ENCODE measurements at regions not wholly inside any gene's neighbourhood (a gene's known extent, or its start where the extent isn't known, plus 50 kb on each side); places are given as distances from the start of the nearest gene placed in this dataset.

DNA sequence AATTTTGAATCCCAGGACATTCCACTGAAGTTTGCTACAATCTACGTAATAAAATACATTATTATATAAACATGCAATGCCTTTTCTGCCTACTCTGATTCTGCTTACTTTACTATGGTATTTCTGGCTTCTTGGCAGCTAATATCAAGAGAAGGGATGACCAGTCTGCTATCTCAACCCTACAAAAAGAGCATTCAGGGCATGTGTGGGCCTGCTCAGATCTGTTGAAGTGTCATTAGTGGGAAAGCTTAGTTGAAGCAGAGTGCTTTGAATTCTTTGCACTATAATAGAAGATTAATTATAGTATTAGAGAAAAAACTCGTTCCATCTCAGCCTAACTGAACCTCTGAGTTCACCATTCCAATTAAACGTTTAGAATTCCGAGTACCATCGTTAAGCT, 339.5 kb upstream of the ISL1 start:
- POLR2A ChIA-PET (ENCODE audit: partially characterized antibody) = no interaction called here

GRCh38 chr5:51047369-51047768, 335.9 kb upstream of the ISL1 start:
- no peaks in the 10 kb centered on the region for H3K36me3 ChIP-seq (ENCODE audit: insufficient read depth, low read length)
- H3K27ac ChIP-seq (ENCODE audit: low read depth, low read length) = no peak overlapping the region
- no peaks in the 10 kb centered on the region for H3K4me1 ChIP-seq (ENCODE audit: insufficient read depth, low read length)
- DNase-seq = no peak
- H3K4me1 Mint-ChIP-seq = no peaks in the 10 kb centered on the region
- ChIA-PET POLR2A (ENCODE audit: partially characterized antibody) (no interaction called here), CTCF (ENCODE audit: partially characterized antibody) (interaction anchor here (0.6 kb wide), 1 partner anchor 334 kb away, joined by 3 read pairs; no protein-coding TSS in a partner anchor)
- no peaks in the 10 kb centered on the region for H3K36me3 Mint-ChIP-seq
- H3K4me3 Mint-ChIP-seq = no peak overlapping the region
- H3K27me3 ChIP-seq (ENCODE audit: insufficient read depth, low read length) = no peaks in the 10 kb centered on the region
- no peaks in the 10 kb centered on the region for H3K27me3 Mint-ChIP-seq
- H3K4me3 ChIP-seq (ENCODE audit: low read length in 2 of 2) = no peak overlapping the region
- no peak overlapping the region for H3K27ac Mint-ChIP-seq
- intact Hi-C loops (cut with micrococcal nuclease) = no loop called here
- peaks cover 0 to 2% (median 0%) of the 10 kb centered on the region in 8 donors for H3K9me3 Mint-ChIP-seq
- H3K9me3 ChIP-seq (ENCODE audit: control insufficient read depth in 1 of 2, low read length in 2 of 2) = no peaks in the 10 kb centered on the region

More for the DNA sequence above, 339.5 kb upstream of the ISL1 start:
- Mint-ChIP-seq H3K27me3 (peaks cover 0 to 5% of the 10 kb centered on the region in 2 donors), H3K36me3 (no peaks in the 10 kb centered on the region), H3K4me3 (no peak overlapping the region), H3K4me1 (no peaks in the 10 kb centered on the region), H3K27ac (no peak overlapping the region), H3K9me3 (no peaks in the 10 kb centered on the region)
- DNase-seq = no peak
- H3K4me3 ChIP-seq (ENCODE audit: low read length in 2 of 2) = no peak overlapping the region
- H3K27ac ChIP-seq (ENCODE audit: low read depth, low read length) = no peak overlapping the region
- H3K27me3 ChIP-seq (ENCODE audit: insufficient read depth, low read length) = no peaks in the 10 kb centered on the region
- H3K9me3 ChIP-seq (ENCODE audit: control insufficient read depth in 1 of 2, low read length in 2 of 2) = no peaks in the 10 kb centered on the region
- no peaks in the 10 kb centered on the region for H3K36me3 ChIP-seq (ENCODE audit: insufficient read depth, low read length)
- intact Hi-C loops (cut with micrococcal nuclease) = no loop called here
- no peaks in the 10 kb centered on the region for H3K4me1 ChIP-seq (ENCODE audit: insufficient read depth, low read length)
- CTCF ChIA-PET (ENCODE audit: partially characterized antibody) = no interaction called here

GRCh38 chr5:51053361-51053760, 329.9 kb upstream of the ISL1 start:
- Mint-ChIP-seq H3K4me1 (no peaks in the 10 kb centered on the region), H3K4me3 (no peak overlapping the region), H3K36me3 (no peaks in the 10 kb centered on the region), H3K27me3 (no peaks in the 10 kb centered on the region), H3K9me3 (peaks cover 0 to 4% (median 0%) of the 10 kb centered on the region in 8 donors), H3K27ac (no peak overlapping the region)
- POLR2A ChIA-PET (ENCODE audit: partially characterized antibody) = no interaction called here
- H3K4me3 ChIP-seq (ENCODE audit: low read length in 2 of 2) = no peak overlapping the region
- H3K27me3 ChIP-seq (ENCODE audit: insufficient read depth, low read length) = no peaks in the 10 kb centered on the region
- H3K4me1 ChIP-seq (ENCODE audit: insufficient read depth, low read length) = no peaks in the 10 kb centered on the region
- no peaks in the 10 kb centered on the region for H3K9me3 ChIP-seq (ENCODE audit: control insufficient read depth in 1 of 2, low read length in 2 of 2)
- no peak for DNase-seq
- intact Hi-C loops (cut with micrococcal nuclease) = no loop called here
- no peak overlapping the region for H3K27ac ChIP-seq (ENCODE audit: low read depth, low read length)
- no peaks in the 10 kb centered on the region for H3K36me3 ChIP-seq (ENCODE audit: insufficient read depth, low read length)
- CTCF ChIA-PET (ENCODE audit: partially characterized antibody) = no interaction called here

GRCh38 chr5:51060953-51061352, 322.3 kb upstream of the ISL1 start:
- Histone ChIP-seq H3K27me3 (ENCODE audit: insufficient read depth, low read length) (no peaks in the 10 kb centered on the region), H3K36me3 (ENCODE audit: insufficient read depth, low read length) (no peaks in the 10 kb centered on the region), H3K4me3 (ENCODE audit: low read length in 2 of 2) (no peak overlapping the region), H3K27ac (ENCODE audit: low read depth, low read length) (no peak overlapping the region), H3K4me1 (ENCODE audit: insufficient read depth, low read length) (no peaks in the 10 kb centered on the region), H3K9me3 (ENCODE audit: control insufficient read depth in 1 of 2, low read length in 2 of 2) (no peaks in the 10 kb centered on the region)
- intact Hi-C loops (cut with micrococcal nuclease) = no loop called here
- Mint-ChIP-seq H3K36me3 (peaks cover 0 to under 1% of the 10 kb centered on the region in 2 donors), H3K4me3 (no peak overlapping the region), H3K27me3 (no peaks in the 10 kb centered on the region), H3K4me1 (no peaks in the 10 kb centered on the region), H3K27ac (no peak overlapping the region), H3K9me3 (peaks cover 2 to 24% (median 15%) of the 10 kb centered on the region in 8 donors)
- DNase-seq = no peak
- POLR2A ChIA-PET (ENCODE audit: partially characterized antibody) = no interaction called here
- CTCF ChIA-PET (ENCODE audit: partially characterized antibody) = no interaction called here

DNA sequence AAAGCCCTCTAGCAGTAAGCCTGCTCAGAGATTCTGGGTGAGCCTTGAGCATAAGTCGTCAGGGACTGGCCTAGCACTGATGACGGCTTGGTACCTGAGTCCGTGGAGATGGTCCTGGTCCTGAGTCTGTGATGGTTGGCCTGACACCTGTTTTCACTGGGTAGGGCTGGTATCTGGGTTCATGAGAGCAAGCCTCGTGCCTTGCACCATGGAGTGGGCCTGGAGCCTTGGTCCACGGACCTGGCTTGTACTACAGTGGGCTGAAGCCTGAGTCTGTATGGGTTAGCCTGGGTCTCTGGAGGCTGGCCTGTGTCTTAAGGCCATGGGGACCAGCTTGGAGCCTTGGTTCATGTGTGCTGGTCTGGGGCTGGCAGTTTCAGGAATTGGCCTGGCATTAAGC, 310.3 kb upstream of the ISL1 start:
- Mint-ChIP-seq H3K36me3 (no peaks in the 10 kb centered on the region), H3K9me3 (peaks cover 0 to 35% (median 16%) of the 10 kb centered on the region in 8 donors), H3K4me3 (no peak overlapping the region), H3K4me1 (no peaks in the 10 kb centered on the region), H3K27ac (no peak overlapping the region), H3K27me3 (no peaks in the 10 kb centered on the region)
- no peak for DNase-seq
- POLR2A ChIA-PET (ENCODE audit: partially characterized antibody) = no interaction called here
- Histone ChIP-seq H3K4me1 (ENCODE audit: insufficient read depth, low read length) (no peaks in the 10 kb centered on the region), H3K27me3 (ENCODE audit: insufficient read depth, low read length) (no peaks in the 10 kb centered on the region), H3K4me3 (ENCODE audit: low read length in 2 of 2) (no peak overlapping the region), H3K36me3 (ENCODE audit: insufficient read depth, low read length) (no peaks in the 10 kb centered on the region), H3K27ac (ENCODE audit: low read depth, low read length) (no peak overlapping the region), H3K9me3 (ENCODE audit: control insufficient read depth in 1 of 2, low read length in 2 of 2) (peaks cover 0 to 5% of the 10 kb centered on the region in 2 donors)
- intact Hi-C loops (cut with micrococcal nuclease) = no loop called here
- CTCF ChIA-PET (ENCODE audit: partially characterized antibody) = no interaction called here

- POLR2A ChIA-PET (ENCODE audit: partially characterized antibody) = no interaction called here
- peak overlapping the region in 1 of 8 donors; percentile 15 for H3K4me3 Mint-ChIP-seq
These were observed 300.5 kb upstream of the ISL1 start for GRCh38 chr5:51082741-51083140.

DNA sequence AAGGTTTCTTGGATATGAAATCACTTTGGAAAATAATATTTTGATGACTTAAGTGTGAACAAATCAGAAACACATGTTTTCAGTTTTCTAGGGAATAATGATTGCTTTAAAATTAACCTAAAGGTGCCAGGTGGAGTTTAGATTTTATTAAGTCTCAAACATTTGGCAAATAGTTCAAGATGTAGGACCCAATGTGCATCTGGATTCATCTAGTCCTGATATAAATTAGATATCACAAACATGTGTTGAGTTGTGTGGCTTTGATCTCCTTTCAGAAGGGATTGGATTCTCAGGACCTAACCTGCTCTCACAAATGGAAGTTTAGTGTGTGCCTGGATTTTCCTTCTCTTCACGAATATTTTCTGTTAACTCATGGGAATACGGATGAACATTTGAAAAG, 291.4 kb upstream of the ISL1 start:
- Mint-ChIP-seq H3K27me3 (no peaks in the 10 kb centered on the region), H3K27ac (no peak overlapping the region), H3K36me3 (no peaks in the 10 kb centered on the region), H3K4me1 (no peaks in the 10 kb centered on the region), H3K4me3 (no peak overlapping the region), H3K9me3 (peaks cover 0 to 4% (median 0%) of the 10 kb centered on the region in 8 donors)
- no peaks in the 10 kb centered on the region for H3K4me1 ChIP-seq (ENCODE audit: insufficient read depth, low read length)
- ChIA-PET CTCF (ENCODE audit: partially characterized antibody) (no interaction called here), POLR2A (ENCODE audit: partially characterized antibody) (no interaction called here)
- intact Hi-C loops (cut with micrococcal nuclease) = no loop called here
- no peak for DNase-seq
- H3K4me3 ChIP-seq (ENCODE audit: low read length in 2 of 2) = no peak overlapping the region
- H3K27me3 ChIP-seq (ENCODE audit: insufficient read depth, low read length) = no peaks in the 10 kb centered on the region
- no peaks in the 10 kb centered on the region for H3K36me3 ChIP-seq (ENCODE audit: insufficient read depth, low read length)
- H3K9me3 ChIP-seq (ENCODE audit: control insufficient read depth in 1 of 2, low read length in 2 of 2) = no peaks in the 10 kb centered on the region
- H3K27ac ChIP-seq (ENCODE audit: low read depth, low read length) = no peak overlapping the region

More at GRCh38 chr5:51082741-51083140, 300.5 kb upstream of the ISL1 start:
- intact Hi-C loops (cut with micrococcal nuclease) = no loop called here
- no peak for DNase-seq
- no peak overlapping the region for H3K27ac ChIP-seq (ENCODE audit: low read depth, low read length)
- H3K4me1 ChIP-seq (ENCODE audit: insufficient read depth, low read length) = no peaks in the 10 kb centered on the region
- Mint-ChIP-seq H3K27me3 (no peaks in the 10 kb centered on the region), H3K4me1 (no peaks in the 10 kb centered on the region), H3K9me3 (peaks cover 0 to 3% (median 0%) of the 10 kb centered on the region in 8 donors), H3K36me3 (no peaks in the 10 kb centered on the region), H3K27ac (no peak overlapping the region)
- CTCF ChIA-PET (ENCODE audit: partially characterized antibody) = no interaction called here
- no peaks in the 10 kb centered on the region for H3K9me3 ChIP-seq (ENCODE audit: control insufficient read depth in 1 of 2, low read length in 2 of 2)
- no peaks in the 10 kb centered on the region for H3K36me3 ChIP-seq (ENCODE audit: insufficient read depth, low read length)
- H3K4me3 ChIP-seq (ENCODE audit: low read length in 2 of 2) = no peak overlapping the region
- no peaks in the 10 kb centered on the region for H3K27me3 ChIP-seq (ENCODE audit: insufficient read depth, low read length)

GRCh38 chr5:51095486-51095885, 287.8 kb upstream of the ISL1 start:
- Histone ChIP-seq H3K36me3 (ENCODE audit: insufficient read depth, low read length) (no peaks in the 10 kb centered on the region), H3K9me3 (ENCODE audit: control insufficient read depth in 1 of 2, low read length in 2 of 2) (no peaks in the 10 kb centered on the region), H3K4me3 (ENCODE audit: low read length in 2 of 2) (no peak overlapping the region), H3K4me1 (ENCODE audit: insufficient read depth, low read length) (no peaks in the 10 kb centered on the region), H3K27ac (ENCODE audit: low read depth, low read length) (no peak overlapping the region), H3K27me3 (ENCODE audit: insufficient read depth, low read length) (no peaks in the 10 kb centered on the region)
- Mint-ChIP-seq H3K27me3 (no peaks in the 10 kb centered on the region), H3K4me1 (no peaks in the 10 kb centered on the region), H3K36me3 (no peaks in the 10 kb centered on the region), H3K4me3 (no peak overlapping the region), H3K27ac (no peak overlapping the region), H3K9me3 (peaks cover 0 to 2% (median 0%) of the 10 kb centered on the region in 8 donors)
- no peak for DNase-seq
- ChIA-PET POLR2A (ENCODE audit: partially characterized antibody) (no interaction called here), CTCF (ENCODE audit: partially characterized antibody) (no interaction called here)
- intact Hi-C loops (cut with micrococcal nuclease) = no loop called here

Measured in CD4-positive, alpha-beta memory T cell (primary cell).